NCI-H2196 (cell line): ENCODE measurements at regions not wholly inside any gene's neighbourhood (a gene's known extent, or its start where the extent isn't known, plus 50 kb on each side); places are given as distances from the start of the nearest gene placed in this dataset.

Source experiments
- DNase-seq: peaks from one replicate; lab custom pipeline; 2025; ENCODE audit not compliant: unreplicated experiment; lab: John Stamatoyannopoulos, UW

GRCh38 chr7:156109076-156109475 lies 296.8 kb upstream of the SHH start:
- DNase-seq = no peak

GRCh38 chr7:156107957-156108356 lies 295.7 kb upstream of the SHH start:
- DNase-seq = no peak

- no peak for DNase-seq
Observed at GRCh38 chr7:156106107-156106426, 293.8 kb upstream of the SHH start.

- no peak for DNase-seq
Observed at GRCh38 chr7:156105337-156106106, 293.3 kb upstream of the SHH start.

GRCh38 chr7:156104501-156105336 lies 292.5 kb upstream of the SHH start:
- no peak for DNase-seq

- DNase-seq = no peak
Observed at GRCh38 chr7:156102267-156102666, 290.0 kb upstream of the SHH start.

GRCh38 chr7:156101355-156101754 lies 289.1 kb upstream of the SHH start:
- no peak for DNase-seq

- no peak for DNase-seq
Observed at GRCh38 chr7:156100086-156100485, 287.8 kb upstream of the SHH start.

- DNase-seq = no peak
Observed at GRCh38 chr7:156099085-156099484, 286.8 kb upstream of the SHH start.

GRCh38 chr7:156096771-156097538 lies 284.7 kb upstream of the SHH start:
- DNase-seq = no peak

- no peak for DNase-seq
Observed at GRCh38 chr7:156095908-156096539, 283.8 kb upstream of the SHH start.

- no peak for DNase-seq
Observed at GRCh38 chr7:156094350-156095146, 282.3 kb upstream of the SHH start.

- no peak for DNase-seq
Observed at GRCh38 chr7:156092307-156092706, 280.0 kb upstream of the SHH start.

- no peak for DNase-seq
Observed at GRCh38 chr7:156091519-156092080, 279.3 kb upstream of the SHH start.

GRCh38 chr7:156090988-156091387 lies 278.7 kb upstream of the SHH start:
- DNase-seq = no peak

GRCh38 chr7:156089222-156089621 lies 277.0 kb upstream of the SHH start:
- DNase-seq = no peak

- DNase-seq = no peak
Observed at GRCh38 chr7:156088115-156088514, 275.9 kb upstream of the SHH start.

- DNase-seq = no peak
Observed at GRCh38 chr7:156082048-156083040, 270.1 kb upstream of the SHH start.

GRCh38 chr7:156080596-156080995 lies 268.3 kb upstream of the SHH start:
- DNase-seq = no peak
